ENCODE measurements at regions not wholly inside any gene's neighbourhood (a gene's known extent, or its start where the extent isn't known, plus 50 kb on each side); places are given as distances from the start of the nearest gene placed in this dataset.

- Histone ChIP-seq H3K4me1 (ENCODE audit: control insufficient read depth in 1 of 2, extremely low read depth in 1 of 2, insufficient read depth in 2 of 2, low read length in 2 of 2) (peaks cover 8 to 12% of the 10 kb centered on the region in 2 experiments), H3K27ac (ENCODE audit: low read length) (no peak overlapping the region), H3K27me3 (replicated peaks in 1 of 2; ENCODE audit: control insufficient read depth in 2 of 2, extremely low read depth in 1 of 2, insufficient read depth in 2 of 2, low read length in 1 of 2) (no peaks in the 10 kb centered on the region), H3K36me3 (ENCODE audit: control insufficient read depth in 2 of 2, extremely low read depth in 1 of 2, insufficient read depth in 1 of 2, low read length in 1 of 2) (no peaks in the 10 kb centered on the region), H3K4me3 (ENCODE audit: control insufficient read depth in 1 of 2, extremely low read depth in 1 of 2, low read length in 1 of 2) (no peak overlapping the region), H3K9me3 (no peaks in the 10 kb centered on the region)
- no peaks in the 10 kb centered on the region for H3K36me3 Mint-ChIP-seq
- no peak for DNase-seq
- no CpG with 5 or more reads among the region's 4 CpGs for WGBS (ENCODE audit: insufficient coverage)
- no peak for ATAC-seq (replicated peaks in 1 of 4)
- H3K27ac Mint-ChIP-seq = no peak overlapping the region
- H3K4me3 Mint-ChIP-seq = no peak overlapping the region
- peaks cover 4 to 5% of the 10 kb centered on the region in 2 donors for H3K27me3 Mint-ChIP-seq
- no peaks in the 10 kb centered on the region for H3K9me3 Mint-ChIP-seq
- peaks cover 8 to 10% (median 9%) of the 10 kb centered on the region in 3 donors for H3K4me1 Mint-ChIP-seq
- POLR2A ChIA-PET = no interaction called here
- CTCF ChIA-PET = interaction anchor here in 1 of 2 donors (0.6 kb wide), 1 partner anchor 241 kb away, joined by 4 read pairs; no protein-coding TSS in a partner anchor
These were observed 272.2 kb upstream of the NPVF start for GRCh38 chr7:25500393-25500921.

GRCh38 chr7:25503306-25503705 lies 275.0 kb upstream of the NPVF start:
- ATAC-seq (replicated peaks in 1 of 4) = no peak

GRCh38 chr7:25512061-25512687 lies 283.9 kb upstream of the NPVF start:
- H3K36me3 Mint-ChIP-seq = no peaks in the 10 kb centered on the region
- Histone ChIP-seq H3K4me3 (ENCODE audit: control insufficient read depth in 1 of 2, extremely low read depth in 1 of 2, low read length in 1 of 2) (no peak overlapping the region), H3K27ac (ENCODE audit: low read length) (no peak overlapping the region), H3K36me3 (ENCODE audit: control insufficient read depth in 2 of 2, extremely low read depth in 1 of 2, insufficient read depth in 1 of 2, low read length in 1 of 2) (no peaks in the 10 kb centered on the region), H3K9me3 (no peaks in the 10 kb centered on the region), H3K4me1 (ENCODE audit: control insufficient read depth in 1 of 2, extremely low read depth in 1 of 2, insufficient read depth in 2 of 2, low read length in 2 of 2) (peaks cover 0 to 3% of the 10 kb centered on the region in 2 experiments), H3K27me3 (replicated peaks in 1 of 2; ENCODE audit: control insufficient read depth in 2 of 2, extremely low read depth in 1 of 2, insufficient read depth in 2 of 2, low read length in 1 of 2) (no peaks in the 10 kb centered on the region)
- ATAC-seq (replicated peaks in 1 of 4) = no peak
- no peak overlapping the region for H3K4me3 Mint-ChIP-seq
- ChIA-PET POLR2A (no interaction called here), CTCF (no interaction called here)
- H3K27ac Mint-ChIP-seq = no peak overlapping the region
- no peaks in the 10 kb centered on the region for H3K4me1 Mint-ChIP-seq
- H3K27me3 Mint-ChIP-seq = no peaks in the 10 kb centered on the region
- no CpG with 5 or more reads among the region's 5 CpGs for WGBS (ENCODE audit: insufficient coverage)
- peaks cover 0 to 5% (median 2%) of the 10 kb centered on the region in 3 donors for H3K9me3 Mint-ChIP-seq
- DNase-seq = no peak

More at GRCh38 chr7:25503306-25503705, 275.0 kb upstream of the NPVF start:
- no peaks in the 10 kb centered on the region for H3K36me3 ChIP-seq (ENCODE audit: control insufficient read depth in 2 of 2, extremely low read depth in 1 of 2, insufficient read depth in 1 of 2, low read length in 1 of 2)
- no CpG with 5 or more reads among the region's 2 CpGs for WGBS (ENCODE audit: insufficient coverage)
- no peaks in the 10 kb centered on the region for H3K4me1 ChIP-seq (ENCODE audit: control insufficient read depth in 1 of 2, extremely low read depth in 1 of 2, insufficient read depth in 2 of 2, low read length in 2 of 2)
- peaks cover 0 to 4% (median 0%) of the 10 kb centered on the region in 3 donors for H3K9me3 Mint-ChIP-seq
- H3K36me3 Mint-ChIP-seq = no peaks in the 10 kb centered on the region
- no peak overlapping the region for H3K4me3 ChIP-seq (ENCODE audit: control insufficient read depth in 1 of 2, extremely low read depth in 1 of 2, low read length in 1 of 2)
- DNase-seq = no peak
- ChIA-PET POLR2A (no interaction called here), CTCF (no interaction called here)
- peaks cover 4 to 10% of the 10 kb centered on the region in 2 donors for H3K27me3 Mint-ChIP-seq
- no peak overlapping the region for H3K4me3 Mint-ChIP-seq
- peaks cover 0 to 5% of the 10 kb centered on the region in 2 experiments for H3K27me3 ChIP-seq (replicated peaks in 1 of 2; ENCODE audit: control insufficient read depth in 2 of 2, extremely low read depth in 1 of 2, insufficient read depth in 2 of 2, low read length in 1 of 2)
- H3K4me1 Mint-ChIP-seq = no peaks in the 10 kb centered on the region
- no peak overlapping the region for H3K27ac Mint-ChIP-seq
- no peaks in the 10 kb centered on the region for H3K9me3 ChIP-seq
- no peak overlapping the region for H3K27ac ChIP-seq (ENCODE audit: low read length)

GRCh38 chr7:25515633-25516275 lies 287.5 kb upstream of the NPVF start:
- ChIA-PET POLR2A (no interaction called here), CTCF (interaction anchor here in 1 of 2 donors (1.2 kb wide), 1 partner anchor 104 kb away, joined by 3 read pairs; no protein-coding TSS in a partner anchor)
- H3K27me3 Mint-ChIP-seq = no peaks in the 10 kb centered on the region
- peaks cover 12 to 20% (median 12%) of the 10 kb centered on the region in 3 donors for H3K4me1 Mint-ChIP-seq
- no CpG with 5 or more reads among the region's 1 CpG for WGBS (ENCODE audit: insufficient coverage)
- no peak overlapping the region for H3K4me3 Mint-ChIP-seq
- Histone ChIP-seq H3K27me3 (replicated peaks in 1 of 2; ENCODE audit: control insufficient read depth in 2 of 2, extremely low read depth in 1 of 2, insufficient read depth in 2 of 2, low read length in 1 of 2) (peaks cover 0 to 4% of the 10 kb centered on the region in 2 experiments), H3K9me3 (no peaks in the 10 kb centered on the region), H3K4me1 (ENCODE audit: control insufficient read depth in 1 of 2, extremely low read depth in 1 of 2, insufficient read depth in 2 of 2, low read length in 2 of 2) (peaks cover 16 to 17% of the 10 kb centered on the region in 2 experiments), H3K27ac (ENCODE audit: low read length) (no peak overlapping the region), H3K36me3 (ENCODE audit: control insufficient read depth in 2 of 2, extremely low read depth in 1 of 2, insufficient read depth in 1 of 2, low read length in 1 of 2) (no peaks in the 10 kb centered on the region), H3K4me3 (ENCODE audit: control insufficient read depth in 1 of 2, extremely low read depth in 1 of 2, low read length in 1 of 2) (no peak overlapping the region)
- no peak overlapping the region for H3K27ac Mint-ChIP-seq
- H3K36me3 Mint-ChIP-seq = no peaks in the 10 kb centered on the region
- H3K9me3 Mint-ChIP-seq = no peaks in the 10 kb centered on the region
- DNase-seq = no peak
- no peak for ATAC-seq (replicated peaks in 1 of 4)

GRCh38 chr7:25517906-25518305 lies 289.6 kb upstream of the NPVF start:
- H3K36me3 ChIP-seq (ENCODE audit: control insufficient read depth in 2 of 2, extremely low read depth in 1 of 2, insufficient read depth in 1 of 2, low read length in 1 of 2) = no peaks in the 10 kb centered on the region
- H3K4me3 ChIP-seq (ENCODE audit: control insufficient read depth in 1 of 2, extremely low read depth in 1 of 2, low read length in 1 of 2) = no peak overlapping the region
- Mint-ChIP-seq H3K27ac (no peak overlapping the region), H3K4me1 (peaks cover 29 to 39% (median 30%) of the 10 kb centered on the region in 3 donors), H3K36me3 (no peaks in the 10 kb centered on the region), H3K9me3 (peaks cover 0 to 4% (median 0%) of the 10 kb centered on the region in 3 donors), H3K4me3 (no peak overlapping the region), H3K27me3 (no peaks in the 10 kb centered on the region)
- H3K4me1 ChIP-seq (ENCODE audit: control insufficient read depth in 1 of 2, extremely low read depth in 1 of 2, insufficient read depth in 2 of 2, low read length in 2 of 2) = peaks cover 32 to 35% of the 10 kb centered on the region in 2 experiments
- ATAC-seq (replicated peaks in 1 of 4) (no peak), DNase-seq (no peak)
- 94% methylated on average over 2 of the region's 2 CpGs for WGBS (ENCODE audit: insufficient coverage)
- CTCF ChIA-PET = no interaction called here
- no peaks in the 10 kb centered on the region for H3K9me3 ChIP-seq
- POLR2A ChIA-PET = no interaction called here
- no peak overlapping the region for H3K27ac ChIP-seq (ENCODE audit: low read length)
- H3K27me3 ChIP-seq (replicated peaks in 1 of 2; ENCODE audit: control insufficient read depth in 2 of 2, extremely low read depth in 1 of 2, insufficient read depth in 2 of 2, low read length in 1 of 2) = peaks cover 0 to 6% of the 10 kb centered on the region in 2 experiments

GRCh38 chr7:25520017-25520416 lies 291.7 kb upstream of the NPVF start:
- Mint-ChIP-seq H3K27me3 (peaks cover 0 to 1% of the 10 kb centered on the region in 2 donors), H3K4me3 (peak overlapping the region in 2 of 3 donors; percentile 3 to 64)

More at GRCh38 chr7:25520017-25520416, 291.7 kb upstream of the NPVF start:
- H3K27ac Mint-ChIP-seq = peak overlapping the region; percentile 49 to 63
- peak; percentile 52 to 91 (median 74) for ATAC-seq (replicated peaks in 1 of 4)
- ChIA-PET CTCF (interaction anchor here in 1 of 2 donors (0.6 to 1.3 kb wide), 2 partner anchors 27 to 46 kb away, joined by 3 read pairs; no protein-coding TSS in a partner anchor), POLR2A (no interaction called here)
- Histone ChIP-seq H3K36me3 (ENCODE audit: control insufficient read depth in 2 of 2, extremely low read depth in 1 of 2, insufficient read depth in 1 of 2, low read length in 1 of 2) (no peaks in the 10 kb centered on the region), H3K4me1 (ENCODE audit: control insufficient read depth in 1 of 2, extremely low read depth in 1 of 2, insufficient read depth in 2 of 2, low read length in 2 of 2) (peaks cover 32 to 39% of the 10 kb centered on the region in 2 experiments), H3K4me3 (ENCODE audit: control insufficient read depth in 1 of 2, extremely low read depth in 1 of 2, low read length in 1 of 2) (peak overlapping the region in 1 of 2 donors; percentile 17), H3K27me3 (replicated peaks in 1 of 2; ENCODE audit: control insufficient read depth in 2 of 2, extremely low read depth in 1 of 2, insufficient read depth in 2 of 2, low read length in 1 of 2) (peaks cover 0 to 6% of the 10 kb centered on the region in 2 experiments), H3K27ac (ENCODE audit: low read length) (no peak overlapping the region), H3K9me3 (no peaks in the 10 kb centered on the region)
- H3K4me1 Mint-ChIP-seq = peaks cover 35 to 49% (median 35%) of the 10 kb centered on the region in 3 donors
- H3K9me3 Mint-ChIP-seq = peaks cover 0 to 4% (median 0%) of the 10 kb centered on the region in 3 donors
- H3K36me3 Mint-ChIP-seq = no peaks in the 10 kb centered on the region
- DNase-seq = peak in 10 of 35 experiments; percentile 2 to 35 (median 5)
- WGBS (ENCODE audit: insufficient coverage) = 24% methylated on average over 4 of the region's 5 CpGs
